Neural progenitor cell (in vitro differentiated cells): ENCODE measurements at regions not wholly inside any gene's neighbourhood (a gene's known extent, or its start where the extent isn't known, plus 50 kb on each side); places are given as distances from the start of the nearest gene placed in this dataset.

Experiments
- CTCF ChIP-seq: fragments of 200-600 bp; sonication (generic); IDR thresholded peaks from 2 replicates; pipeline ENCODE4 v1.5.1; 2017; ENCODE audit warnings: antibody characterized with exemption, mild to moderate bottlenecking
- EZH2 ChIP-seq: fragments of 200-600 bp; sonication (generic); IDR thresholded peaks from 2 replicates; pipeline ENCODE4 v1.6.1; 2017; ENCODE audit warnings: antibody characterized with exemption, mild to moderate bottlenecking, moderate library complexity

DNA sequence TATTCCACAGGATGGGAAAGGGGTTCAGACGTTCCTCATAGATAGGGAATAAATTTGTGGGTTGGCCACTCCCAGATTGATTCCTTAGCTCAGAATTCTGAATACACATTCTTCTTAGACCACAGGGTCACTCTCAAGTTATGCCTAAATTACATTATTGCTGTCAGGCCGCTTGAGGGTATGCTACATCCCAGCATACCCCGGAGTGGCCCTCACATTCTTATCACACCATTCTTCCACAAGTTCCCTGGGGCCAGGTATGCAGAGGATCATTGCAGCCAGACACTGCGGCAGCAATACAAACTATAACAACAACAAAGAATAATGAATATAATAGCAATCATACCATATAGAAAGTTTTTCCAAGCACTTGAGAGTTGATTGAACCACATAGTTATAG, 237.9 kb upstream of the SOX4 start:
- TF ChIP-seq CTCF (no peak), EZH2 (no peak)
